Stimulated activated CD4-positive, alpha-beta T cell treated with anti-CD3 and anti-CD28 coated beads, Interleukin-12 subunit alpha, Interleukin-12 subunit beta, amount 100 ng/mL, for 48 hours (primary cell): ENCODE measurements at regions not wholly inside any gene's neighbourhood (a gene's known extent, or its start where the extent isn't known, plus 50 kb on each side); places are given as distances from the start of the nearest gene placed in this dataset.

Source experiments
- DNase-seq, 3 donors: peaks; one replicate each; pipeline ENCODE4 v3.0.0-alpha.2; 2020; ENCODE audit warnings: low read depth in 2 of 3, low spot score in 1 of 3

DNA sequence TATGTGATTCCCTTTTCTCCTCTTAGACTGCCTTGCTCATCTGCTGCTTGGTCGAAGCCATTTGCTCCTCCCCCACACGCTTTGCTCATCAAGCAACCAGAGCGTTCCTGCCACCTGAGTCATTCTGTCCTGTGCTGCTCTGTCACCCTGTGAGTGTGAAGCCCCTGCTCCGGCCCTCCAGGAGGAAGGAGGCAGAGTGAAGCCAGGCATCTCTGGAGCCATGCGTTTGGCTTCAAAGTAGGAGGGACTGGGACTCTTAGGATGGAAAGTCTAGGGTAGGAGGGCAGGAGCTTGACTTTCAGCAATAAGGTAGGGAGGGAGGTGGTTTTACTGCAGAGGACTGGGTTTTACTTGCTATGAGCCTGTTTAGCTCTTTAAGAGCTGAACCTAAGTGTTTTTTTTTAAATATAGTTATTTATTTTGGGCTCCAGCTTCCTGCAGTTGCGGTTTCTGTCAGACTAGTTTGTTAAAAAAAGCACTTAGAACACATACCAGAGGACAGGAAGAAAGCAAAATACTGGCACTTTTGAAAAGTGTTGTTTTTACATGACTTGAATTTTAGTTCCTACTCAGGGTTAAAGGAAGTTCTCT, 63.6 kb downstream of the SPINK2 start:
- DNase-seq: peak; percentile 71 to 75 (median 72)

DNA sequence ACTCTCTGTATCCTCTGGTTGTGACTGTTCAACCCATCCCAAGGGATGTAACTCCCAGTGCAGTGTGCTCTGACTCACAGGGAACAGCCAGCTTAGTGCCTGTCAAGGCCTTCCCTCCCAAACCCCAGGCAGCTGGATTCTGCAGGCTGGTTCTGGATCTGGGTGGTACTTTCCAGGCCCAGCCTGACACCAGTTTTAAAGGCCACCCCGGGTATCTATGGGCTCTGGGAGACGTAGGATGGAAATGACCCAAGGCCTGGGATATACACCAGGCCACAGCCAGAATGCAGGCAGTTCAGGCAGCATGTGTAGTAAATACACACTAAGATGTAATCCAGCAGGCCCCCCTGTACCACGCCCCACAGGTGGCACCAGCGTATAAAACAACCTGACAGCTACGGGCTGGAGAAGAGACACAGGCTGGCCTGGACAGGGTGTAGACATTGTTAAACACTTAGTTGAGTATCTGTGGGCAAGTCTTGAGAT, 64.2 kb downstream of the SPINK2 start:
- no peak for DNase-seq

DNA sequence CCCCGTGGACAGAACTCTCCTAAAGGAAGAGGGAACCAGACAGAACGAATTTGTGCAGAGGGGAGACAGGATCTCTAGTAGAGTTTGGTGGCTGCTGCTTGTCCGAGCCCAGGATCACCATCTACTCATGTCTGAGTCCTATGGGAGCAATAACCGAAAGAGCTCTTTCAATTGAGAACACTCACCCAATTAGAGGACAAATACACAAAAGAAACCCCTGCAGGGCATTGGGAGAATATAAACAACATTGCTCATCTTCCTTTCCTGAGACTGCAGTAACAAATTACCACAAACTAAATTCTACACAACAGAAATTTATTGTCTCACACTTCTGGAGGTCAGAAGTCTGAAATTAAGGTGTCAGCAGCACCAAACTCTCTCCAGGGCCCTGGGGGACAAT, 65.6 kb downstream of the SPINK2 start:
- DNase-seq: no peak

DNA sequence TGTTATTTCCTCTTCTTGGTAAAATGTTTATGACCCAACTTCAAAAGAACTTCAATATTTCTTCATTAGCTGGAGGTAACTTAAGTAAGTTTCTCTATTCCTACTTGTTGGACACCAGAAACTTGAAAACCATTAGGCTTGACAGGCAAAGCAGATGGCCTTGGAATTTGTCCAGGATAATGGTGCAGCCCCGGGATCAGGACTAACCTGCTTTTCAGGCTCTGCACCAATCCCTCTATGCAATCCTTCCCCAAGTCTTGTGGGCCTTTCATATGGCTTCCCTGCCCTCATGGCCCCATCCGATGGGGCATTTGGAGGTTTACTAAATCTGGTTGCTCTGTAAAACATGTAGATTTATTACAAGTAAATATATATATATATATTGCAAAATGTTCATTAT, 68.5 kb downstream of the SPINK2 start:
- no peak for DNase-seq

DNA sequence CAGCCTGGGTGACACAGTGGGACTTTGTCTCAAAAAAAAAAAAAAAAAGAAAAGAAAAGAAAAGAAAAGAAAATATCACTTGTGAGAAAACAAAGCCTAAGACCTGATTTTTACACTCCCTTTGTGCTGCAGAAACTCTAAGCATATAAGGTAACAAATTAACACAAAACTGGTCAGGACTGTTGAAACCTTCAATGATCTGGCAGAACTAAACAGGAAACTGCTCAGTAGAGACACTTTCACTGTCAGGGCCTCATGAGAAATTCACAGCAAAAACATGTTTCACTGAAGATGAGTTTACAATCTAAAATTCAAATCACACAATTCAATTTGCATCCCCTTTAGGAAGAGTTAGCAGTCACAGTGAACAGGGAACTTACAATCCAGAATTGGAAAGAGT, 69.1 kb upstream of the HOPX start:
- DNase-seq: no peak

DNA sequence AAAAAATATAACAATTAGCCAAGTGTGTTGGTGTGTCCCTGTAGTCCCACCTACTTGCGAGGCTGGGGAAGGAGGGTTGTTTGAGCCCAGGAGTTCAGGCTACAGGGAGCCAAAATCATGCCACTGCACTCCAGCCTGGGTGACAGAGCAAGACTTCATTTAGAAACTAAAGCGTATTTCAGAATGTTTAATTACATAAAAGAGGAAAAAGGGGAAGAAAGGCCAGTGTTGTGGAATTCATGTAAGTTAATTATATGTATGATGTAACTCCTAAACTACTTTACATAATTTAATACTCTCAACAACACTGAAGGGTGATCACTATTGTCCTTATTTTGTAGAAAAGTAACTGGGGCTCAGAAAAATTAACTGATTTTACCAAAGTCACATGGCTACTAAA, 67.2 kb upstream of the HOPX start:
- DNase-seq: no peak

- no peak for DNase-seq
Measured at GRCh38 chr4:56746639-56747038, 65.5 kb upstream of the HOPX start.

DNA sequence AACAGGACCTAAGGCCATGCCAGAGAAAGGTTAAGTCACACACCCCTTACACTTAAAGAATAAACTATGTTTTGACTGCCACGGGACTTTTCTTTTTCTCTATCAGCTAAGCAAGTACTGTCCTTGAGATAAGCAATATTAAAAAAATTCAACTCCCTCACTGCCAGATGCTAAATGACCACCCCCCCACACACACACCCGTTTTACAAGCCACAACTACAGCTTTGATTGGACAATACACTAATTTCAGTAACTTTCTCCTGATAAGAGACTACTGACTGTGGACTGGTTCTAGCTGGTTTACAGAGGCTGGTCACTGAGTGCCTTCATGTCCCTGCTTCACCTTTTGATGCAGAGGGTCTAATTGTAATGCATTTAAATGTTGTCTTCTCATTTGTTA, 63.9 kb upstream of the HOPX start:
- no peak for DNase-seq

- DNase-seq: no peak
Measured at GRCh38 chr4:56744030-56744429, 62.9 kb upstream of the HOPX start.

DNA sequence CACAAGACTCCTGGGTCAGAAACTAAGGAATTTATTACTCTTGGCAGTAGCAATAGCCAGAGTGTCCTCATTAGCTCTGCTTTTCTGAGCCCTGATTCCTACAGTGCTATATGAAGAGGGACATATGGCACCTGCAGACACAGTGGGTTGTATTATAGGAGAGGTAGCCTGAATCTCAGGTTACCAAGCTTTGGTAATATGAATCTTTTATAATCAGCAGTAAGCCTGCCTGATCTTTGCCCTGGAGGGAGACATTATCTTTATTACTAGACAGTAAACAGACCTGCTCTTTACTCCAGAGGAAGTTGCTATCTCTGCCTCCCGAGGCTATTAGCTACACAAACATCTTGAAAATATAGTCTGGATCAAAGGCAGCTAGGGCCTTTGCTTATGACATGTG, 62.5 kb upstream of the HOPX start:
- no peak for DNase-seq

GRCh38 chr4:56742080-56742871, 61.2 kb upstream of the HOPX start:
- no peak for DNase-seq

DNA sequence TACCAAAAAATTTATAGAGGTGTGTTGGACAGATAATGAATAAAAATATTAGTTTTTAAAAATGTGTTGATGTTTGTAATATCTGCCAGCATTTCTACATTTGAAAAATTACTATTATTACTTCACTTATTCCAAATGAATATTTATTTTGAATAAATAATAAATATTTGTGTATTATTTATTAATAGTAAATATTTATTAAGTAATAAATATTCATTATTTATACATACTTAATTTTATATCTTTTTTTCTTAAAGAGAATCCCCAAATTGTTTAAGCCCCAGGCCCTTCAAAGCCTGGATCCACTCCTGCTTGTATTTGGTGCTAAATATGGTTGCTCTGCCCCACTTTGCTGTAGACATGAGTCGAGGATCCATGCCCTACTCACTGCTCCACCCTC, 60.5 kb upstream of the HOPX start:
- no peak for DNase-seq

DNA sequence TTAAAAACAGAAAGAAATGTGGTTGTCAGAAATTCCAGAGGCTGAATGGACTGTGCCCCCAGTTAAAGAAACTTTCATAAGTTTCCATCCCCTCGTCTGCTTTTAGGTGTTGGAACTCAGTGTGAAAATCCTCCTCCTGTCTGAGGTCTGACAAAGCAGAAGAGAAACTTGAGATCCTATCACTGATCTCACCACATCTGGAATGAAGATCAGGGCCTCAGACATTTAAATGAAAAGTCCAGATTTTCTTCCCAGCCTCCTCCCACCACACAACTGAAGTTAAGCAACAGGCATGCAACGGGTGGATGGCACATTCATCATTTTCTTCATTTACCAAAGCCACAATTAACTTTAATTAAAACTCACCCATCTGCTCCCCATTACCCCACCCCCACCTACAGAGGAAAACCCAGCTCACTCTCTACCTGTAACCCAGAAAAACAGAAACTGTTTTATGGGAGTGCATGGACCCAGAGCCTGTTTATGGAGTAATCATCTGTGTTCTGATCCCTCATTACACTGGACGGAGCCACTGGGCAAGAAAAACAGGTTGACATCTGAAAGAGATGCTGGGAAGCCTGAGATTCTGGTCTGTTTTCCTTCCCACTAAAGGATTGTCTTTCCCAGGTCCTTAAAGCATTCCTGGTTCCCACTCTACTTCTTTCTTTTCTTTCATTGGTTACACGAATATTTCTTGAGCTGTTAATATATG, 58.1 kb upstream of the HOPX start:
- DNase-seq: no peak

DNA sequence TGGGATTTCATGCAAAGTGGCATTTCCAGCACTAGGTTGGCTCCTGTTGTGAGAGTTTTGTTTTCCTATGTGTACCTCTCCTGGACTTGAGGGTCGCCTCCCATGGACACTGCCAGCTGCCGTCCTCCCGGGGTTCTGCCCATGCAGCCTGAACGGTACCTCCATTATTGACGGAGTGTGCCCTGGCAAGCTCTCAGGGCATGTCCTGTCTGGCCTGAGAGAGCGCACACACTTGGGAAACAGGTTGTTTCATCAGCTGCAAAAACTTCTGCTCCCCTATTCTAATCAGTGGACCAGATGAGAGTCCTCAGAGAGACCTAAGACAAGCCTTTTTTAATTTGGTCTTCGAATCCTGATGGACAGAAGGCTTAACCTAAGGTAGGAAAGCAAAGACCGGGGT, 56.6 kb upstream of the HOPX start:
- no peak for DNase-seq

DNA sequence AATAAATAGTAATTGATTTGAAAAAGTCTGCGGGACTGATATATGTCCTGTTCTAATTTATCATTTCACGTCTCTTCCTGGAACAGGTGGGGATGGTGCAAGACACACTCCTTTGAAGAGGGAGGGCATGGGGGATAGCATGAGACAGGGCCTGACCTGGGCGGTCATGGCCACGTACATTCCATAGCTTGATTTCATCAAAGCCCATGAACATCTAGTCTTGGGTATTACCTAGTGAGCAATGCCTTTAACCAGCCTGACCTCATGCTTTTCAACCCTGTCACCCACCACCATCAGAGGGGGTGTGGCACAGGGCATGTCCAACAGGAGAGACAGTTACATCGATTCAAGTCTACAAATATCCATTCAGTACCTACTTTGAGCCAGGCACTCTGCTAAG, 52.3 kb upstream of the HOPX start:
- DNase-seq: no peak

- DNase-seq: no peak
Measured at GRCh38 chr4:56732301-56732700, 51.2 kb upstream of the HOPX start.

- no peak for DNase-seq
Measured at GRCh38 chr4:56731857-56732256, 50.8 kb upstream of the HOPX start.
